SK-N-SH (cell line): ENCODE measurements at regions not wholly inside any gene's neighbourhood (a gene's known extent, or its start where the extent isn't known, plus 50 kb on each side); places are given as distances from the start of the nearest gene placed in this dataset.

Experiments used
- CTCF ChIA-PET: fragments of 300-600, 350-600 bp; formaldehyde crosslinking; extraction: SDS; loops from one replicate; lab custom pipeline; 2021; lab: Yijun Ruan, JAX
- POLR2A ChIA-PET: fragments of 350-600 bp; sonication (Branson Sonifier 250); formaldehyde crosslinking; extraction: SDS; loops from one replicate; lab custom pipeline; 2020; ENCODE audit warnings: antibody characterized with exemption, inconsistent platforms; lab: Yijun Ruan, JAX
- DNase-seq: peaks from one replicate; pipeline ENCODE4 v3.0.0; 2012
- H2AFZ ChIP-seq: fragments of 200-600 bp; sonication (generic); 2 replicates; pipeline ENCODE4 v1.8.1; 2016; ENCODE audit warnings: antibody characterized with exemption, mild to moderate bottlenecking, low read depth
- H3F3A ChIP-seq: fragments of 200-600 bp; sonication (generic); replicated peaks from 2 replicates; pipeline ENCODE3; 2016; ENCODE audit warnings: antibody characterized with exemption, mild to moderate bottlenecking; ENCODE audit not compliant: insufficient read depth
- H3K27ac ChIP-seq, 2 experiments: fragments of 200-500 bp in 1 of 2; fragments of 200-600 bp in 1 of 2; sonication (Bioruptor generic) in 1 of 2; sonication (generic), shearing (Covaris generic) in 1 of 2; 2 replicates each; pipeline versions ENCODE4 v1.5.1 to v1.6.1; 2014 to 2016; ENCODE audit warnings: low read depth in 2 of 2, inconsistent platforms in 1 of 2, low read length in 1 of 2, mild to moderate bottlenecking in 1 of 2, mixed read lengths in 1 of 2
- H3K27me3 ChIP-seq: fragments of 200-600 bp; sonication (generic), shearing (Covaris generic); 2 replicates; pipeline ENCODE4 v1.6.1; 2016; ENCODE audit warnings: mixed run types; ENCODE audit not compliant: insufficient read depth
- H3K36me3 ChIP-seq, 2 experiments: fragments of 200-500 bp in 1 of 2; fragments of 200-600 bp in 1 of 2; sonication (Bioruptor generic) in 1 of 2; sonication (generic) in 1 of 2; replicated peaks in 1 of 2; 2 replicates each; pipeline versions ENCODE3 to v1.5.1; 2014 to 2016; ENCODE audit warnings: low read length in 1 of 2, mild to moderate bottlenecking in 1 of 2; ENCODE audit not compliant: insufficient read depth in 2 of 2, control insufficient read depth in 1 of 2
- H3K4me1 ChIP-seq, 2 experiments: fragments of 200-500 bp in 1 of 2; fragments of 200-600 bp in 1 of 2; sonication (Bioruptor generic) in 1 of 2; sonication (generic), shearing (Covaris generic) in 1 of 2; 2 replicates each; pipeline versions ENCODE4 v1.5.1 to v1.6.1; 2014 to 2016; ENCODE audit warnings: low read depth in 1 of 2, low read length in 1 of 2, mixed run types in 1 of 2; ENCODE audit not compliant: insufficient read depth in 2 of 2, control insufficient read depth in 1 of 2
- H3K4me2 ChIP-seq: fragments of 200-600 bp; sonication (generic), shearing (Covaris generic); 2 replicates; pipeline ENCODE4 v1.6.1; 2017; ENCODE audit warnings: mixed run types
- H3K4me3 ChIP-seq, 2 experiments: fragments of 200-500 bp in 1 of 2; fragments of 200-600 bp in 1 of 2; sonication (Bioruptor generic) in 1 of 2; sonication (generic), shearing (Covaris generic) in 1 of 2; 2 replicates each; pipeline versions ENCODE4 v1.5.1 to v1.8.1; 2014 to 2016; ENCODE audit warnings: low read depth in 2 of 2, inconsistent platforms in 1 of 2, low read length in 1 of 2, mild to moderate bottlenecking in 1 of 2, mixed read lengths in 1 of 2, moderate library complexity in 1 of 2
- H3K79me2 ChIP-seq: fragments of 200-600 bp; sonication (generic); 2 replicates; pipeline ENCODE4 v1.8.1; 2017; ENCODE audit warnings: mild to moderate bottlenecking; ENCODE audit not compliant: insufficient read depth
- H3K9ac ChIP-seq: fragments of 200-600 bp; sonication (generic); 2 replicates; pipeline ENCODE4 v1.6.1; 2017; ENCODE audit warnings: mixed run types
- H3K9me2 ChIP-seq: fragments of 200-600 bp; sonication (generic); 2 replicates; pipeline ENCODE4 v1.6.1; 2017; ENCODE audit warnings: mixed run types
- H3K9me3 ChIP-seq: fragments of 200-600 bp; sonication (generic); 2 replicates; pipeline ENCODE4 v1.6.1; 2017; ENCODE audit warnings: mixed run types, mild to moderate bottlenecking, moderate library complexity
- H4K20me1 ChIP-seq: fragments of 200-600 bp; sonication (generic); 2 replicates; pipeline ENCODE4 v1.6.1; 2017; ENCODE audit warnings: mild to moderate bottlenecking, mixed run types; ENCODE audit not compliant: insufficient read depth
- FOXJ3 ChIP-seq: sonication (generic); formaldehyde crosslinking; IDR thresholded peaks from 2 replicates; pipeline ENCODE4 v1.5.1; 2020; ENCODE audit warnings: mild to moderate bottlenecking, missing genetic modification reagents
- IRF3 ChIP-seq: fragments of 150-350 bp; IDR thresholded peaks from 2 replicates; pipeline ENCODE4 v1.6.1; 2016; ENCODE audit warnings: mild to moderate bottlenecking, low read depth, low read length
- MEF2A ChIP-seq: IDR thresholded peaks from 2 replicates; pipeline ENCODE4 v1.4.0; 2012; ENCODE audit warnings: low read depth, borderline replicate concordance
- MXI1 ChIP-seq: IDR thresholded peaks from 2 replicates; pipeline ENCODE4 v1.6.1; 2012; ENCODE audit warnings: mild to moderate bottlenecking, low read depth, low read length, improper control_type of control experiment
- PBX3 ChIP-seq: IDR thresholded peaks from 2 replicates; pipeline ENCODE4; 2012
- POLR2AphosphoS5 ChIP-seq: IDR thresholded peaks from 2 replicates; pipeline ENCODE4 v1.6.1; 2012; ENCODE audit warnings: low read depth, low read length
- RAD21 ChIP-seq: IDR thresholded peaks from 2 replicates; pipeline ENCODE4 v1.6.1; 2012; ENCODE audit warnings: mild to moderate bottlenecking, low read length
- RCOR1 ChIP-seq: fragments of 150-350 bp; IDR thresholded peaks from 2 replicates; pipeline ENCODE4 v1.6.1; 2017; ENCODE audit warnings: antibody characterized with exemption, low read length
- RXRA ChIP-seq: IDR thresholded peaks from 2 replicates; pipeline ENCODE4 v1.4.0; 2012; ENCODE audit warnings: low read depth, mild to moderate bottlenecking, borderline replicate concordance
- SIN3A ChIP-seq: IDR thresholded peaks from 2 replicates; pipeline ENCODE4 v1.6.1; 2012; ENCODE audit warnings: low read depth, mild to moderate bottlenecking, low read length, moderate library complexity, borderline replicate concordance
- TEAD4 ChIP-seq: IDR thresholded peaks from 2 replicates; pipeline ENCODE4 v1.4.0; 2012; ENCODE audit warnings: mild to moderate bottlenecking, borderline replicate concordance; ENCODE audit not compliant: insufficient read depth
- USF1 ChIP-seq: IDR thresholded peaks from 2 replicates; pipeline ENCODE4 v1.4.0; 2012; ENCODE audit warnings: low read depth, borderline replicate concordance
- YY1 ChIP-seq: IDR thresholded peaks from 2 replicates; pipeline ENCODE4 v1.4.0; 2012; ENCODE audit warnings: low read depth, mild to moderate bottlenecking
- WGBS: methylation state at CpG from one replicate; pipeline ENCODE4 v1.1.6; 2017; ENCODE audit warnings: low lambda C conversion rate; 5-methylcytosine and 5-hydroxymethylcytosine counted together

- H4K20me1 ChIP-seq = no peaks in the 10 kb centered on the region
- peaks cover 0 to 31% of the 10 kb centered on the region in 2 experiments for H3K4me1 ChIP-seq
- H3K9me3 ChIP-seq = no peaks in the 10 kb centered on the region
- 86% methylated on average over 4 of the region's 4 CpGs for WGBS
- ChIA-PET POLR2A (no interaction called here), CTCF (no interaction called here)
- H3K4me2 ChIP-seq = no peak overlapping the region
- H3K27ac ChIP-seq = no peak overlapping the region
- no peak overlapping the region for H2AFZ ChIP-seq
- no peak for DNase-seq
- no peak for TF ChIP-seq POLR2AphosphoS5
- TF ChIP-seq FOXJ3 (CRISPR knock-in tag) = no peak
- no peak for TF ChIP-seq SIN3A
- no peak for TF ChIP-seq RAD21
- H3K4me3 ChIP-seq = no peak overlapping the region
- H3K36me3 ChIP-seq = peaks cover 0 to 4% of the 10 kb centered on the region in 2 experiments
- peaks cover 27% of the 10 kb centered on the region for H3F3A ChIP-seq
- H3K9ac ChIP-seq = no peak overlapping the region
- H3K79me2 ChIP-seq = no peaks in the 10 kb centered on the region
- H3K9me2 ChIP-seq = no peaks in the 10 kb centered on the region
- H3K27me3 ChIP-seq = no peaks in the 10 kb centered on the region
These were observed 96.3 kb upstream of the RNF152 start for GRCh38 chr18:61989138-61989537.

GRCh38 chr18:61988100-61988499 is 95.3 kb upstream of the RNF152 start:
- Histone ChIP-seq H4K20me1 (no peaks in the 10 kb centered on the region), H3K4me1 (peaks cover 0 to 21% of the 10 kb centered on the region in 2 experiments), H3K27ac (no peak overlapping the region), H3K27me3 (no peaks in the 10 kb centered on the region), H3K4me2 (no peak overlapping the region), H3K4me3 (no peak overlapping the region), H3K36me3 (peaks cover 0 to 4% of the 10 kb centered on the region in 2 experiments), H3K79me2 (no peaks in the 10 kb centered on the region), H3F3A (peaks cover 19% of the 10 kb centered on the region), H3K9me2 (no peaks in the 10 kb centered on the region), H3K9ac (no peak overlapping the region), H3K9me3 (no peaks in the 10 kb centered on the region), H2AFZ (no peak overlapping the region)
- no peak for TF ChIP-seq USF1
- no peak for TF ChIP-seq IRF3
- TF ChIP-seq RAD21 = no peak
- TF ChIP-seq TEAD4 = no peak
- TF ChIP-seq MEF2A = no peak
- no peak for TF ChIP-seq RCOR1
- TF ChIP-seq YY1 = no peak
- TF ChIP-seq PBX3 = no peak
- no peak for TF ChIP-seq MXI1
- no peak for TF ChIP-seq RXRA
- ChIA-PET CTCF (no interaction called here), POLR2A (no interaction called here)
- DNase-seq = no peak
- WGBS = 58% methylated on average over 2 of the region's 2 CpGs
